GM12892 (cell line): ENCODE measurements at regions not wholly inside any gene's neighbourhood (a gene's known extent, or its start where the extent isn't known, plus 50 kb on each side); places are given as distances from the start of the nearest gene placed in this dataset.

Experiments used
- POLR2A ChIP-seq: IDR thresholded peaks from 2 replicates; pipeline ENCODE4 v1.6.1; 2011; ENCODE audit warnings: low read depth, low read length, control low read depth
- POLR2AphosphoS5 ChIP-seq: IDR thresholded peaks from 2 replicates; pipeline ENCODE4 v1.6.1; 2011; ENCODE audit warnings: low read depth, low read length, control low read depth
- TAF1 ChIP-seq: IDR thresholded peaks from 2 replicates; pipeline ENCODE4 v1.6.1; 2011; ENCODE audit warnings: low read depth, mild to moderate bottlenecking, control low read depth, low read length, borderline replicate concordance

GRCh38 chr6:132973514-132973993, 159.2 kb downstream of the RPS12 start:
- TF ChIP-seq POLR2A (no peak), POLR2AphosphoS5 (no peak), TAF1 (no peak)
